ENCODE measurements at regions not wholly inside any gene's neighbourhood (a gene's known extent, or its start where the extent isn't known, plus 50 kb on each side); places are given as distances from the start of the nearest gene placed in this dataset.
"Not testable (repeated sequence)": the region's sequence is repeated elsewhere in the genome, so short reads cannot be mapped to it uniquely, and the experiment has no call there.

- DNase-seq = no peak
Observed at GRCh38 chr13:97520061-97520460, 86.1 kb downstream of the RAP2A start.

DNA sequence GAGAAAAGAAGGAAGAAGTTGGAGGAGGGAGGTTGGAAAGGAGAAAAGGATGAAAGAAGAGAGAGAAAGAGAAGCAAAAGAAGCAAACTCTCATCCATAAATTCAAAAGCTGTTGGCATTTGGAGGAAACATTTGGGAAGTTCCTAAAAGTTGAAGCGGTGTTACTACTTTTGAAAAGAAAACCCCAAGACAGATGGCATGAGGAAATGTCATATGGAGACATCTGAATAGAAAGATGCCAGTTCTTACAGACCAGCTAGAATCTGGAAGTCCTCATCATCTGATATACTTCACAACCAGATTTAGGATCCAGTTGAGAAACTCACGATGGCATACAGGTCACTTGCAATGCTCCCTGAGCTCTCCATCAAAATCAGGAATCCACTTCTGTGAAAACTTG lies 86.9 kb downstream of the RAP2A start:
- DNase-seq = no peak

DNA sequence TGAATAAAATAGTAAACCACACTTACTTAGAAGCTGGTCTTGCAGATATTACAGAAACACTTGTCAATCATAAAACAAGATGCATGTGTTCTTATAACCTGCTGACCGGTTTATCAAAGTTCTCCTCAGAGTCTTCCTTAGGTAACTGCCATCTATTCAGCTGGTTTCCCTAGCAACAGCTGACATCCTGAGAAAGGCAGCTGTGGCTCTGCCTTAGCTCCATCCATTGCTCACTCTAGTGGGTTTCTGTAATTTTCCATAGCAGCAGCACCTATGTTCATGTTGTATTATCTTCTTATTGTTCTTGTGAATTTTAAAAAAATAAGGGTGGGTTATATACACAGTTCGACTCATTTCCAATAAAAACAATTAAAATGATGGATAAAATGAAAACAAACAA lies 87.8 kb downstream of the RAP2A start:
- DNase-seq = no peak

DNA sequence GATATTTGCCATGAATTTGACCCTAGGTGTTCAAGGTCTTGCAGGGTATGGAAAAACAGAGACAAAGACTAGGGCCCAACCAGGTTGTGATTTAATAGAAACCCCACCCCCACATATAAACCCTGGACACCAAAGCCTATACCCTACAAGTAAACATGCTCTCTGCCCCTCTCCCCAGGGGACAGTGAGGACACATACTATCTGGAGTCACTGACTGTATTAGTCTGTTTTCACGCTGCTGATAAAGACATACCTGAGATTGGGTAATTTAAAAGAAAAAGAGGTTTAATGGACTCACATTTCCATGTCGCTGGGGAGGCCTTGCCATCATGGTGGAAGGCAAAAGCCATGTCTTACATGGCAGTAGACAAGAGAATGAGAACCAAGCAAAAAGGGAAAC lies 88.3 kb downstream of the RAP2A start:
- DNase-seq = no peak

GRCh38 chr13:97526556-97526955 lies 92.6 kb downstream of the RAP2A start:
- no peak for DNase-seq

DNA sequence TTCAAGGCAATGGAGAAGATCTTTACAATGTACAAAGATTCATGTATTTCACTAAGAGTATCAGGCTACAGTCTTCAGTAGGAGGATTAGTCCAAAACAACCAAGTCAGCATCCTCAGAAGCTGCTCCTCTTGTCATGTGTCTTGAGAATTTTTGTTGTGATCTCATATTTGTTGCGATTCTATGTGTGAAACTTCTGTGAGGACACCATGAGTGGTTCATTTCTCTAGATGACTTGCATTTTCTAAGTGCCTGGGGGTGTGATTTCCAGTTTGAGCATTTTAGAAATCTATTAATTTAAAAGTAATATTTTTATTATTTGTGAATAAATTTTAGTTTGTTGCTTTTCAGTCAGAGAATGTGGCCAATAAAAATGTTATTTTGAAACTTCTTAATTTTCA lies 94.5 kb downstream of the RAP2A start:
- DNase-seq = no peak

DNA sequence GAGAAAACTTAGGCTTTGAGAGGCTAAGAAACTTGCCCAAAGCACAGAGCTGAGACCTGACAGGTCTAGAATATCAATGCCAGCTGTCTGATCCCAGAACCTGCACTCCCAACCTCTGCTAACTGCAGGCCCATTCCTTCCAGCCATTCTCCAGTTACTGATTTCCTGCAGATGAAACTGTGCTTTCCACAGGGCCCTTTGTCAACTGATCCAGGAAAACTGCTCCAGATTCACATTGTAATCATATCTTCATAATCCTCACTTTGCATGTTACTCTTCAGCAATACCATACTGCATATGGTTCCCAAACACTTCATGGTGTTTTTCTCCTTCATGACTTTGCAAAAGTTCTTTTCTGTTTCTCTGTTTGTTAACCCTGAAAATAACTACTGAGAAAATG lies 100.6 kb downstream of the RAP2A start:
- no peak for DNase-seq

GRCh38 chr13:97535614-97536013 lies 101.6 kb downstream of the RAP2A start:
- no peak for DNase-seq

- no peak for DNase-seq
Observed at GRCh38 chr13:97537110-97537509, 103.1 kb downstream of the RAP2A start.

DNA sequence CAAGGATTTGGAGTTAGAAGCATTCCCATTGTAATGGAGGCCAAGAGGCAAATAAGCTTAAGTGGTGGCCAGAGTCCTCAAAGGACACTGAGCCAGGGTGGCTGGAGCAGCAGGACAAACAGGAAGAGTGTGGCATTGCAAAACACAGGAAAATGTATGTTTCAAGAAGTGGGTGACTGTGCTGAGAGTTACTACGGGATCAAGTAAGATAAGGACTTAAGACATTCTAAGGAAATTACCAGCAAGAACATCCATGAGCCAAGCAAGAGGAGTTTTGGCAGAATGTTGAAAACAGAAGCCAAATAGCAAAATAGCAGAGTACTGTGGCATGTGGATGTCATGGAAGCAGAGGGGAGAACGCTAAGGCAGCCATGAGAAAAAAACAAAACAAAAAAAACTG lies 104.2 kb downstream of the RAP2A start:
- DNase-seq = no peak

DNA sequence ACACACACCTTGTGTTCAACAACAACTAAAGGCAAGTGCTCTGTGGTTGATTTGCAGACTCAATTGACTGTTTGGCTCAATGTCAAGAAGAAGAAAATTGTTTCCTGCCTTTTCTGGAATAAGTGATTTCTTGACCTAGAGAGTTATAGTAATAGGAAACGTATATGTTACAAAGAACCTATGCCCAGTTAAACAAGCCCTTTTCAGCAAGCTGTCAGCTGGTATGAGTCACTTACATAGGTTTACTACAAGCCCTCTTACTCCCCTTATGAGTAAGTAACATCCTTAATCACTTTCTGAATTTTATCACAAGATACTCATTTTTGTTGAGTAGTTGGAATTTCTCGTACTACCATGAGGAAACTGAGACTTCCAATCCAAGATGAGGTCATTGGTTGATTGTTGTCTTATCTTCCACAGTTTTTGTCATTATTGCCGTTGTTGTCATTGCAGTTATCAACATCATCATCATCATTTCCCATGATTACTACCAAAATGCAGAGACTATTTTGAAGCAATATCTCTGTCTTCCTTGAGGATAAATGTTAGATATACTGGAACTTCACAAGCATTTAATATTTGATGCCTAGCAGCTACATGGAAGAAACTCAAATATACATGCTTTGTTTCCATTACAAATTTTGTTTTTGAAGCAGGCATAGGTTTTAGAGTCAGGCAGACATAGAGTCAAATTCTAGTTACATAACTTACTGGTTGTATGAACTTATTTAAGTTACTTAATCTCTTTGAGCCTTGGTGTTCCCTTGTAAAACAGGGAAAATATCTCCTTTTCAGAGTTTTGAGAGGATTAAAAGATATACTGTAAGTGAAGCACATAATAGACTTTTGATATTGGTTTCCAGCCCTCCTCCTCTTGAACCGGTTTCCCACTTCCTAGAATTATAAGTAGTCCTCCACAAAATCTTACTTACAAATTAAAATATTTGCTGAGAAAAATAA lies 106.0 kb downstream of the RAP2A start:
- DNase-seq = no peak

DNA sequence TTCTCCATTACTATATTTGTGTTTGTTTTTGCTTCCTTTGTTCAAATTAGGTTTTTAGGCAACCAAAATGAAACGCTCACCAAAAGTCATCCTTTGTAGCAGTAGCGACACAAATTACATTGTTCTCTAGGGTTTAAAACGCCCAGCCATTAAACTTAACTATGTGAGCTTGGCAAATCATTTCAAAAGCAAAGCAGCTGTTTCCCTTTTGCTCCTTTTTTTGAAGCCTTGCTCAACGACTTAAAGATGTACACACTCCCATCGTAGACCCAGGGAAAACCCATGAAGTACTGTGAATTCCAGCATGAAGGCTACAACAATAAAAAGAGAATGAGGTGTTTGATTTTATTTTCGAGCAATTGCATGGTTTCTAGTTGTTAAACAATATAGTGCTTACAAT lies 106.7 kb downstream of the RAP2A start:
- DNase-seq = no peak

DNA sequence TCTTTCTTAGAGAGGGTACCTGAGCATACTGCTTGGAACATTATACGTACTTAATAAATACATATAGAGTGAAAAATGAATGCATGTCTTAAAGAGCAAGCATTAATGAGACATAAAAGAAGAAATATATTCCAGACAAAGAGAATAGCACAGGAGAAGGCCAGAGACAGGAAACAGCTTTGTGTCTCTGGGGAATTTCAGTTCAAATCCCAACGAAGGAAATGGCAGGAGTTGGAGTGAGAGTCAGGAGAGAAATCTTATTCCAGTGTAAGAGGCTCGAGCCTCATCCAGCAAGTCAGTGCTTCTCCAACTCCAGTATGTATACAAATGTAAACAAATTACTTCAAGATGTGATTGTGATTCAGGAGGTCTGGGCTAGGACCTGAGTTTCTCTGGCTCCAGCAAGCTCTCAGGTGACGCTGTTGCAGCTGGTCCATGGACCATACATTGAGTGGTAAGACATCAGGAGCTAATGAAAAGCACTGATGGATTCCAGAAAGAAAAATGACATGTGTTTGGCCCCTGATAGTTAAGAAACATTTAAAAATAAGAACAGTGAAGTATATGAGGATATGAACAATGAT lies 108.2 kb downstream of the RAP2A start:
- no peak for DNase-seq

DNA sequence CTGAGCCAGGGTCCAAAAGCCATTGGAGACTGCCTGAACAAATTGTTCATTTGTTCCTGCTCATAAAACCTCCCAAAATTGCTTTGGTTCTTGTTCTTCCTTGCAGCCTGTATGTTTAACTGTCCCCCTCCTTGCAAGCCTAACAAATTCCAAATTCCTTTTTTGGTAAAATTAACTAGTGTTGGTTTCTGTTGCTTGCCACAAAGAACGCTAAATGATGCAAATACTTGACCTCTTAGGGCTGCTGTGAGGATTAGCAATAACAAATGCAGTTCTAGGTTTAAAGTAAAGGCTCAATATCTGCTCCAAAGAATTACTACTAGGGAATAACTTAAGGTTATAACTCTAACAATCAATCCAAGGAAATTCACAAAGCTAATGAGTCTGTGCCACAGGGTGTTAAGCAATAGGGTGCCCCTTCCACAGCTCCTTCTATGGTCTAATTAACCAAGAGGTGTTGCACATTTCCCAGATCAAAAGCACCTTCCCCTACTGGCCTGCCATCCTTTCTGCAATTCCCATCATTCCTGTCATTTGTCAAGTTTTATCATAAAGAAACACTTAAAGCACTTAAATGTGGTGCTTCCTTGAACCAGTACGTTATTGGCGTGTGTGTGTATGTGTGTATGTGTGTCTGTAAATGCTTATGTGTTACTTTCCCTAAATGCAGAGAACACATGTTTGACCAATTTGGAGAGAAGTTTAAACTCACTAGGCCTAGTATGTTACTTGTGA lies 110.2 kb downstream of the RAP2A start:
- DNase-seq = no peak

DNA sequence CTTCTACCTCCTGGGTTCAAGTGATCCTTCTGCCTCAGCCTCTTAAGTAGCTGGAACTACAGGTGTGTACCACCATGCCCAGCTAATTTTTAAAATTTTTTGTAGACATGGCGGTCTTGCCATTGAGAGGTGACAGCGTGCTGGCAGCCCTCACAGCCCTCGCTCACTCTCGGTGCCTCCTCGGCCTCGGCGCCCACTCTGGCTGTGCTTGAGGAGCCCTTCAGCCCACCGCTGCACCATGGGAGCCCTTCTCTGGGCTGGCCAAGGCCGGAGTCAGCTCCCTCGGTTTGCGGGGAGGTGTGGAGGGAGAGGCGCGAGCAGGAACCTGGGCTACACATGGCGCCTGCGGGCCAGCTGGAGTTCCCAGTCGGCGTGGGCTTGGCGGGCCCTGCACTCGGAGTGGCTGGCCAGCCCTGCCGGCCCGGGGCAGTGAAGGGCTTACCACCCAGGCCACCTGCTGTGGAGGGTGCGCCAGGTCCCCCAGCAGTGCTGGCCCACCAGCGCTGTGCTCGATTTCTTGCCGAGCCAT lies 111.1 kb downstream of the RAP2A start:
- not testable (repeated sequence) for DNase-seq

GRCh38 chr13:97548138-97548537 lies 114.2 kb downstream of the RAP2A start:
- DNase-seq = no peak

GRCh38 chr13:97548711-97549110 lies 114.7 kb downstream of the RAP2A start:
- DNase-seq = no peak

DNA sequence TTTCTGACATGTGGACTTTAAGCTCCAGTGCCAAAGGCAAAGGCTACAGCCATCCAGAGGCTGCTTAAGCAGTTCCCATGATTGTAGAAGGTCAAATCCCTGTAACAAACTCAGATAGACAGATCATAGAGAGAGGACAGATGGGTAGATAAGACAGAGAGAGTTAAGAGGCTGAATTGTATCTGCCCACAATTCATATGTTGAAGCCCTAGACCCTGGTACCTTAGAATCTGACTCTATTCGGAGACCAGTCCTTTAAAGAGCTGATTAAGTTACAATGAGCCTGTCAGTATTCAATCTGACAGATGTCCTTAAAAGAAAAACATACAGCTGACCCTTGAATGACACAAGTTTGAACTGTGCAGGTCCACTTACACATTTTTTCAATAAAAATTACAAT lies 115.2 kb downstream of the RAP2A start:
- DNase-seq = no peak

DNA sequence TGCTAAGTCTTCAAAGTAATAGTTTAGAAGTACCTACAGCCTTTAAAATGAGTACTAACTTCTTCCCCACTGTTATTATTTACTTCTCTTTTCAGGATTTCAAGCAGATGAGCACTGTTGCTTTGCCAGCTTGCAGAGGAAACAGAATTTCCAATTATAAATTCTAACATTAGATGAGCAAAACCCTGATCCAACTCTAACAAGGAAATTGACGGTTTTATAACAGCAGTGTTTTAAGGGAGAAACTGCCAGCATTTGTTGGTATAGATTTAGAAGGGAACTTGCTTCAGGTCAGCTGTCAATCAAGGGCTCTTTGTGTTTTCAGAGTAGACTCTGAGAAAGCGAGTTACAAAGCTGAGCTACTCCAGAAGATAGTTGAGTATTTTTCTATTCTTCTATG lies 120.5 kb downstream of the RAP2A start:
- DNase-seq = no peak

- DNase-seq = no peak
Observed at GRCh38 chr13:97555034-97555433, 121.1 kb downstream of the RAP2A start.

DNA sequence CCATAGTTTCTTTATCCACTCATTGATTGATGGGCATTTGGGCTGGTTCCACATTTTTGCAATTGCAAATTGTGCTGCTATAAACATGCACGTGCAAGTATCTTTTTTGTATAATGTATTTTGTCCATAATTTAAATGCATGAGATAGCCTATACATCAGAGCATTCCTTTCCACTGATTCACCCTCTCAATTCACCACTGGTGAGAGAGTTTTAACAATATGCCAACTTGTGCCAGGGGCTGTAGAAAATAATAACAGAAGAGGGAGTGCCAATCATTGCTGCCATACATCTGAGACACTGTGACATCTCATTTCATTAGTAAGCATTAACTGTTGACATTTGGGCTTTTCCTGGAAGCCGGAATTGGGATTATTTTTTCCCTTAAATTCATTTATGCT lies 125.1 kb downstream of the RAP2A start:
- no peak for DNase-seq

DNA sequence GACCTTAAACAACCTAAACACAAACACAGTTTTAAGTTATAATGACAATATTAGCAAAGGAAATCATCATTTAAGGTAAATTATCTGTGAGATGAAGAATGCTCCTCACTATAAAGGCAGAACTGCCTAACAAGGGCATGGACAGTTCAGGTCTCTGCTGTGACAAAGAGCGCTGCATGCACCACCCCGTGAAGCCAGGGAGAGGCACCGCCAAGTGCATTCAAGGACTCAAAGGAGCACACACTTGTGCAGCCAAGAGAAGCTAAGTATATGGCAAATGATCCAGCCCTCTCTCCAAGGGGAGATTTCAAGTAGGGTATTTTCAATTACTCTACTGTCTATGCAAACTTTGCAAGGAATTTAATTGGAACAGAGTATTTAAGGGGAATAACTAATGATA lies 126.0 kb downstream of the RAP2A start:
- no peak for DNase-seq

GRCh38 chr13:97561182-97561581 lies 127.2 kb downstream of the RAP2A start:
- DNase-seq = no peak

DNA sequence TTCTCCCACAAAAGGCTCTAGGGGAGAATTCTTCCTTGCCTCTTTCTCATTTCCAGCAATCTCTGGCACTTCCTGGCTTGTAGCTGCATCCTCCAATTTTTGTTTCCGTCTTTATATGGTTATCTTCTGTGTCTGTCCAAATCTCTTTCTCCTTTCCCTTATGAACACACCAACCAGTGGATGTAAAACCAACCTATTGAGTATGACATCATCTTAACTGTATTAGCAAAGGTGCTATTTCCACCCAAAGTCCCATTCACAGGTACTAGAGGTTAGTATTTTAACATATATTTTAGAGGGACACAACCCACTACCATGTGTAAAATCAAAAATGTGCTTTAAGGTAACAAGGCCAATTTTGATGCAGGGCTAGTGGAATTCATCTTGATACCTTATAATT lies 129.0 kb downstream of the RAP2A start:
- no peak for DNase-seq

Data from activated CD4-positive, alpha-beta T cell treated with anti-CD3 and anti-CD28 coated beads for 4 hours (primary cell).